ENCODE measurements at regions not wholly inside any gene's neighbourhood (a gene's known extent, or its start where the extent isn't known, plus 50 kb on each side); places are given as distances from the start of the nearest gene placed in this dataset.

GRCh38 chr6:103231181-103231580 lies 1628.5 kb downstream of the HACE1 start:
- no peak overlapping the region for H2AFZ ChIP-seq (ENCODE audit: low read depth, low read length)
- peaks cover 2% of the 10 kb centered on the region for H3K9me3 ChIP-seq (replicated peaks; ENCODE audit: control insufficient read depth, insufficient read depth, low read length)
- FAIRE-seq, result no peak
- H3K4me3 ChIP-seq (replicated peaks in 1 of 3; ENCODE audit: insufficient read depth in 1 of 3, low read depth in 1 of 3, low read length in 3 of 3), result no peak overlapping the region
- dilution Hi-C loops (cut with MboI; ENCODE audit: extremely low pct_ligation_motif_present, low sequenced_read_pairs), result no loop called here
- ChIA-PET POLR2A (no interaction called here), CTCF (no interaction called here)
- H3K4me2 ChIP-seq (ENCODE audit: insufficient read depth, low read length), result no peak overlapping the region
- H3K9me1 ChIP-seq (replicated peaks; ENCODE audit: control insufficient read depth, extremely low read depth, insufficient read depth, low read length), result no peaks in the 10 kb centered on the region
- H3K36me3 ChIP-seq (ENCODE audit: control insufficient read depth in 2 of 2, extremely low read depth in 1 of 2, insufficient read depth in 2 of 2, low read length in 2 of 2), result no peaks in the 10 kb centered on the region
- intact Hi-C loops (cut with micrococcal nuclease), result no loop called here
- H3K4me1 ChIP-seq (ENCODE audit: control insufficient read depth, extremely low read depth, insufficient read depth, low read length), result no peaks in the 10 kb centered on the region
- H3K9ac ChIP-seq (replicated peaks; ENCODE audit: extremely low read depth, insufficient read depth, low read length), result no peak overlapping the region
- BruUV-seq (replicated peaks), result no TSS peak
- no peak overlapping the region for H3K27ac ChIP-seq (ENCODE audit: insufficient read depth, low read depth, low read length)
- no peaks in the 10 kb centered on the region for H4K20me1 ChIP-seq (replicated peaks; ENCODE audit: control insufficient read depth, extremely low read depth, insufficient read depth, low read length)
- TF ChIP-seq MYC (IDR thresholded peaks at IDR 0.05; ENCODE audit: low read depth, low read length) (no peak), EZH2 (IDR thresholded peaks at IDR 0.05; ENCODE audit: borderline replicate concordance, low read depth, low read length, severe bottlenecking) (no peak), POLR2A (IDR thresholded peaks at IDR 0.05; ENCODE audit: low read depth, low read length) (no peak), POLR2AphosphoS5 (IDR thresholded peaks at IDR 0.05; ENCODE audit: insufficient read depth, low read depth, low read length) (no peak), JUN (IDR thresholded peaks at IDR 0.05; ENCODE audit: borderline replicate concordance, insufficient read depth, insufficient read length, low read depth) (no peak), CTCF (IDR thresholded peaks at IDR 0.05; ENCODE audit: extremely low read depth in 1 of 2, insufficient read depth in 1 of 2, low read depth in 1 of 2, low read length in 2 of 2) (no peak), MAX (IDR thresholded peaks at IDR 0.05; ENCODE audit: insufficient read depth, insufficient read length) (no peak), GATA2 (IDR thresholded peaks at IDR 0.05; ENCODE audit: insufficient read depth, insufficient read length, low read depth, low read length) (no peak)
- H3K27me3 ChIP-seq (ENCODE audit: control insufficient read depth in 2 of 2, insufficient read depth in 2 of 2, low read length in 2 of 2), result no peaks in the 10 kb centered on the region
- no peaks in the 10 kb centered on the region for H3K79me2 ChIP-seq (ENCODE audit: control insufficient read depth, insufficient read depth, low read length)
- no peak for DNase-seq (ENCODE audit: low read depth, low spot score)

Measured in endothelial cell of umbilical vein (primary cell).